Forelimb muscle (tissue), 1 donor: ENCODE measurements at regions not wholly inside any gene's neighbourhood (a gene's known extent, or its start where the extent isn't known, plus 50 kb on each side); places are given as distances from the start of the nearest gene placed in this dataset.

Experiments used
- DNase-seq: peaks from one replicate; pipeline ENCODE4 v3.0.0-alpha.2; 2013; ENCODE audit warnings: low read depth

DNA sequence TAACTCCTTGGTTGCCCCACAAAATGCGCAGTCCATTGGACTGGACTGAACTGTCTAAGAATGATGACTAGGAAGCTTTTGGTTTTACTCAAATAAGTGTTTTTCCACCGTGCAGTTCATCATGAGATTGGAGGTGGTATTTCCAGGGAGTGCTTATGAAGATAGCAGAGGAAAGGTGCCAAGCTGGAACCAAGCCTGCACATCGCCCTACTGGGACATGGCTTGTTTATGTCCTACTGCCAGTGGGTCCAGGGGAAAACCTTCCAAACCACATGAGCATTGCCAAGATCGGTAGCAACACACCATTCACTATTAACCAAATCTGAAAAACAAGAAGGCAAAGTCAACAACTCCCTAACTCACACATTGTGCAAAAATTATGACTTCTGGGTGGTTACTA, 54.7 kb upstream of the DSCAM start:
- no peak for DNase-seq

GRCh38 chr21:40902299-40902698, 55.3 kb upstream of the DSCAM start:
- no peak for DNase-seq

GRCh38 chr21:40902993-40903392, 56.0 kb upstream of the DSCAM start:
- DNase-seq = no peak

- no peak for DNase-seq
Measured at GRCh38 chr21:40905251-40905650, 58.3 kb upstream of the DSCAM start.

DNA sequence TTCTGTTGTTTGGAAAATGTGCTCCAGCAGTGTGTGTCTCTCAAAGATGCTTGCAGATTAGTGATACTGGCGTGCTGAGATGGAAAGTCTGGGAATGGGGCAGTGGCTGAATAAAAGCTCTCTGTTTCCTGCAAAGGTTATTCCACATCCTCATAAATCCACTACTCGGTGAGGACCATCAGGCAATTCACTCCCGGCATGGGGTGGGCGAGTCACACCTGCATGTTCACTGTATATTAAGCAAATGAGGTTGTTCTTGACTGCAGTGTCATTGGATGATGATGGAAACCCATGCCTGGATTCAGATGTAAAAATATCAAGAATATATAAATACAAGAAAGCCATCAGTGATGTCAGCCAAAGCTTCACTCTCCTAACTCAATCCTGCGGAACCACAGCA, 65.4 kb upstream of the DSCAM start:
- DNase-seq = no peak

- no peak for DNase-seq
Measured at GRCh38 chr21:40915114-40915513, 68.2 kb upstream of the DSCAM start.

DNA sequence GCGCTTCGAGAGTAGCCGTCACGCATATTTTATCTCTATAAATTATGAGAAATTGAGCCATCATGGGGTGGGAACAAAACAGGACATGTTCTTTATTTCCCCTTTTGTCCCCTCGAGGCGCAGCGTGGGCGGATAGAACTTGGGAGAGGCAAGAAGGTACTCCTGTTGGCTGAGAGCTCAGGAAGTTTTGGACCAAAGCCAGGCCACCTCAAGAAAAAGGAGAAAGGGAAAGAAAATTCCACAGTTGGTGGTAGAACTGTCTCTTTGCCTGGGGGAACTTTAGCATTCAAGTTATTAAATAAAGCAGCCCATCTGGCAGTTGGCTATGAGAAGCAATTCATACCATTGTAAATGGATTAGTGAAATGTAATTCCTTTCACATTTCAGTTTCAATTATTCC, 76.4 kb upstream of the DSCAM start:
- no peak for DNase-seq

- no peak for DNase-seq
Measured at GRCh38 chr21:40923901-40924300, 76.9 kb upstream of the DSCAM start.

DNA sequence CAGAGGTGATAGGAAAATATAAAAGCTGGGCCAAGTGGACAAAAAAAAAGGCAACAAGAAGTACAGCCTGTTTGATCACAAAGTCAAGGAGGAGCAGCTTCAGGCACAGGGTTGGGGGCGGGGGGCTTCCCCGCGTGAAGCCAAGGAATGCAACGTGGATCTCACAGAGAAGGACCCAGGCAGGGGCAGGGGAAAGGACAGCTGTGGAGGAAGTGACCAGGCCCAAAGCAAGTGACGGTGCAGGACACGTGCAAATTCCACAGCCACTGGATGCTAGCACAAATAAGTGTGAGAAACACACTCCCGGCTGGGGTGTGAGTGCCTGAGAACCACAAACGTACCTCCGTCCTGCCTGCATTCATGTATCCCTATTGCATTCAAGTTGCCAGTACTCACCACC, 77.7 kb upstream of the DSCAM start:
- DNase-seq = no peak

- DNase-seq = no peak
Measured at GRCh38 chr21:40926238-40926637, 79.3 kb upstream of the DSCAM start.

DNA sequence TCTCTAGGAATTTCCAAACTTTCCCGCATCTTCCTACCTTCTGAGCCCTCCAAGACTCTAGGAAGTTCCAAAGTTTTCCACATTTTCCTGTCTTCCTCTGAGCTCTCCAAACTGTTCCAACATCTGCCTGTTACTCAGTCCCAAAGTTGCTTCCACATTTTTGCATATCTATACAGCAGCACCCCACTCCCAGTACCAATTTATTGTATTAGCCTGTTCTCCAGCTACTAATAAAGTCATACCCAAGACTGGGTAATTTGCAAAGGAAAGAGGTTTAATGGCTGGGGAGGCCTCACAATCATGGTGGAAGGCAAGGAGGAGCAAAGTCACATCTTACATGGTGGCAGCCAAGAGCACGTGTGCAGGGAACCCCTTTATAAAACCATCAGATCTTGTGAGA, 82.9 kb upstream of the DSCAM start:
- DNase-seq = no peak

- DNase-seq = no peak
Measured at GRCh38 chr21:40931197-40931596, 84.2 kb upstream of the DSCAM start.

DNA sequence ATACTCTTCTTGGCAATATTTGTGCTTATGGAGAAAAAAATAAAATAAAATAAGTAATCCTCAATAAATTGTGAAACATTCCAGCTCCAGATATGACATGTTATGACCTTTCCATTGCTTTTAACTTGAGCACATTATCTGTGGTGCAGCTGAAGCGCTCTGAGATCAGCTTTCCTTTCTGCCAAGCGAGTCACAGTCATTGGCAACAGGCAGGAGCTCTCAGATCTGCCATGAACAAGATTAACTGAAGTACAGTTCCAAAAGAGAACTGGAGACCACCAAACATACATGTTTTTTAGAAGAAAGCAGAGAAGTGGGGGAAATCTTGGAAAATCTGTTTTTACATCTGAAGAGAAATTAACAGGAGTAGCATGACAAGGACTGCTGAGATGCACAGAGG, 89.2 kb upstream of the DSCAM start:
- no peak for DNase-seq

DNA sequence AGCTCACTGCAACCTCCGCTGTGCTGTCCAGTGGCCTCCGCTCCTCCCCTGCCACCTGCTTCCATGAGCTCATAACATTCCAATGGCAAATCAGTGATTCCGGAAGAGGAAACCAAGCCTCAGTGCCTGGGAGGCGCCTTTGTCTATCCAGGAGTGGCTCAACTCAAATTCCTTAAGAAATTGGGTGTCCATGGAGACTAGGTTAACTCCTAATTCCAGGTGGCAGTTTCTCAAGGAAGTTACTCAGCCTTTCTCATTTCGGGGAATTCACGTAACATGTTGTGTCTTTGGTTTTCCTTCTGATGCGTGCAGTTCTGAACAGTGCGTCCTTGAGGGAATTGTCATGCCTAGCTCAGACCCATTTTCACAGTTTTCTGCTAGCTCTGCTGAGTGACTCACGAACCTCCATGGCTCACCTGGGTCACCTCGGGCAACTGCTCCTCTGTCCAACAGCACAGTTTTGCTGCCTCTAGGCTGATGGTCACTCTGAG, 89.9 kb upstream of the DSCAM start:
- DNase-seq = no peak

- DNase-seq = no peak
Measured at GRCh38 chr21:40938078-40938477, 91.1 kb upstream of the DSCAM start.

- peak; percentile 68 for DNase-seq
Measured at GRCh38 chr21:40938611-40939010, 91.7 kb upstream of the DSCAM start.

- no peak for DNase-seq
Measured at GRCh38 chr21:40947713-40948112, 100.8 kb upstream of the DSCAM start.

GRCh38 chr21:40950970-40951369, 104.0 kb upstream of the DSCAM start:
- no peak for DNase-seq

- DNase-seq = no peak
Measured at GRCh38 chr21:40952551-40953323, 105.8 kb upstream of the DSCAM start.

DNA sequence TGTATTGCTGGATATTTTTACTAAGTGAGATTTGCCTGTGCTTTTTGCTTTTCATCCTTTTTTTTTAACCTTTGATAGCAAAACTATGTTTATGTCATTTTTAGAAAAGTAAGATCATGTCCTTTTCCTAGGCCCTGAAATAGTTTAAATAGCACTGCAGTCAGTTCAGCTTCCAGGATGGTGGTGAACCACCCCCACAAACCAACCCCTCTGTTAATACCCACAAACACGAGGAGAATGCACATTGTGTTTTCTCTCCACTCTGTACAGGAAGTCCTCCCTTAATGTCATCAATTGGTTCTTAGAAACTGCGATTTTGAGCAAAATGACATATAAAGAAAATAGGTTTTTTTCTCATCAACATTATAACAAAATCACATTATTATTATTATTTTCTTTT, 117.7 kb upstream of the DSCAM start:
- DNase-seq = no peak

DNA sequence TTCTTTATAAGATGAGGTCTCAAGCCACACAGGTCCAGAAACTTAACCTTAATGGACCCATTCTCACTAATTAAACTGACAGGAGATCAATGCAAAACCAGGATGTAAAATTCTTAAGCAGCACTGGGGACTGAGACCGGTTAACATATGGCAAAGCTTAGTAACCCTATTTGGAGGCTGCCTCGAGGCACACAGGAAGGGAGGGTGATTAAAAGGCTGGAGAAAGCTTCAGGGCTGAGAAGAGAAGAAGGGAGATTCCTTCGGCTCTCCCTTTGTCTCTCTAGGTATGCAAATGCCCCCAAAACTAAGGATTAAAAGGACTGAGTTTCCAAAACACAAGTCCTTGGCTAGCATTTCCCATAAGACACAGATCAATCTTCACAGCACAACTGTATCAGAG, 120.8 kb upstream of the DSCAM start:
- DNase-seq = no peak

DNA sequence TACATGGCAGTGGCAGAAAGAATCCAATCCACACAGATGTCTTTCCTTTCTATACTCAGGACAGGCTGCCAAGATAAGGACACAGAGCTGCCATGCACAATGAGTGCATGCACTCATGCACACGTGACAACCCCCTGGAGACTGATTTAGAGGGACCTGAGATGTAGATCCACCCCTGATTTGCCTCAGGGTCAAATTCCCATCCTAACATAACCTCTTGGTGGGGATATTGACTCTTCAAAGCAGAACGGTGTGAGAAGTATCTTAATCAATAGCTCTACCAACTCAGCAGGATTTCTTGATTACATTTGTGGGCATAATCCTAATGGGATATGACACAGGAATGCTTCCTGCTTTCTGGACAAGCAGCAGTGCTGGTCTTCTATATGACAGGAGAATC, 125.2 kb upstream of the DSCAM start:
- DNase-seq = no peak

DNA sequence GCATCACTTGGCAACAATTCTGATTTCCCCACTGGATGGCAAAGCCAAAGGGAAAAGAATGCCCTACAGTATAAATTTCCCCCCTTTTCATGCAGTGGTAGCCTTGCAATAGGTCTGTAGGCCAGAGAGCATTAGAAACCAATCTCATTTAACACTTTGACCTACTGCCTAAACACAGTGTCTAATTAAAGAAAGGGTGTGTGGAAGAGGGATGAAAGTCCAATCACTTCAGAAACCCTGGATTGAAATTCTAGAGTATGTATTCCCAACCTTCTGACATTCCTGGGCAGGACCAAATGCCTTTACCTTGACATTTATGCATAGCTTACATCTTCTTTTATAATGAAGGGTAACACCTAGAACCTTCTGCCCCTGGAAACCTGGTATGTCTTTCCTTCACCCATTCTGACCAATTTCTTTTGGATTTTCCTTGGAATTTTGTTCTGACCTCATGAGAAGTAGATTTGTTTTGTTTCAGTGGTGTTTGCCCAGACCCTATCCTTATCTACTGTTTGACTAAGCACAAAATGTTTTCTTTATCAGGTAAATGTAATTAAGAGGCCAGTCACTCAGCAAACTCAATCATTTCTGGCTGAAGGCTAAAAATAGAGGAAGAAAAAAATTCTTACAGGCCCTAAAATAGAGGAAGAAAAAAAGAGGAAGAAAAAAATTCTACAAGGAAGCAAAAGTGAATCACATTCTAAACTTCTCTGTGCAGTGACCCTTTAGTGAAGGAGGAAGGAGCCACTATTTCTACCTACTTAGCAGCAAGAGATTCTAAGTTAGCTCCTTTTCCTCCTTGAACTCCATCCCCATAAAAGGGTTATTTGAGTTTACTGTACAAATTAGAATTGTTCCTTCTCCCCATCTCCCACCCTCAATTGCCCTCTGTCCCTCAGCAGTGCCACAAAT, 129.5 kb upstream of the DSCAM start:
- no peak for DNase-seq
